ENCODE measurements at regions not wholly inside any gene's neighbourhood (a gene's known extent, or its start where the extent isn't known, plus 50 kb on each side); places are given as distances from the start of the nearest gene placed in this dataset.

GRCh38 chr12:47026291-47026690 lies 53.1 kb upstream of the PCED1B start:
- no peaks in the 10 kb centered on the region for H3K9me3 Mint-ChIP-seq (ENCODE audit: unreplicated experiment)
- H3K27ac Mint-ChIP-seq (ENCODE audit: unreplicated experiment) = no peak overlapping the region
- no peak for TF ChIP-seq CTCF (IDR thresholded peaks at IDR 0.05; ENCODE audit: partially characterized antibody, unreplicated experiment)
- H3K27me3 Mint-ChIP-seq (ENCODE audit: unreplicated experiment) = no peaks in the 10 kb centered on the region
- H3K4me1 Mint-ChIP-seq (ENCODE audit: low read depth, unreplicated experiment) = no peaks in the 10 kb centered on the region
- DNase-seq = no peak
- H3K36me3 Mint-ChIP-seq (ENCODE audit: unreplicated experiment) = no peaks in the 10 kb centered on the region
- H3K4me3 Mint-ChIP-seq (ENCODE audit: unreplicated experiment) = no peak overlapping the region

Measured in glutamatergic neuron (in vitro differentiated cells).